ENCODE measurements at regions not wholly inside any gene's neighbourhood (a gene's known extent, or its start where the extent isn't known, plus 50 kb on each side); places are given as distances from the start of the nearest gene placed in this dataset.

DNA sequence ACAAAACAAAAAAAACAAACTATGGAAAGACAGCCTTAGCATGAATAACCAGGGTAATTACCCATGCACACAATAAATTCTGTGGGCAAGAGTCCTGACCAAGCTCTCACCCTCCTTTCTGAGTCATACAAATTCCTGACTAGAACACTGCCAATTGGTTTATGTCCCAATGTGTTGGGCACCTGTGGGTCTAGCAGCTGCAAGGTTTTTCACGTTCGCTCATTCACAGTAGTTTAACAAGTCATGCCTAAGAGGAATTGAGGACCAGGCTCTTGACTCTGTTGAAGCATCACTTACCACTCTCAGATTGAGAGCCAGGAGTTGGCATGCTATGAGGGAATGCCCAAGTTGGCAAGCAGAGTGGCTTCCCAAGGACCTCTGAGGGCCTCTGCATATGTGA lies 205.5 kb upstream of the SLC24A2 start:
- TF ChIP-seq POLR2A (IDR thresholded peaks at IDR 0.05; ENCODE audit: low read length) (no peak), GATA1 (IDR thresholded peaks at IDR 0.05; ENCODE audit: low read depth, low read length) (no peak)

Measured in erythroblast (primary cell).